ENCODE measurements at regions not wholly inside any gene's neighbourhood (a gene's known extent, or its start where the extent isn't known, plus 50 kb on each side); places are given as distances from the start of the nearest gene placed in this dataset.
"Not testable (repeated sequence)": the region's sequence is repeated elsewhere in the genome, so short reads cannot be mapped to it uniquely, and the experiment has no call there.

DNA sequence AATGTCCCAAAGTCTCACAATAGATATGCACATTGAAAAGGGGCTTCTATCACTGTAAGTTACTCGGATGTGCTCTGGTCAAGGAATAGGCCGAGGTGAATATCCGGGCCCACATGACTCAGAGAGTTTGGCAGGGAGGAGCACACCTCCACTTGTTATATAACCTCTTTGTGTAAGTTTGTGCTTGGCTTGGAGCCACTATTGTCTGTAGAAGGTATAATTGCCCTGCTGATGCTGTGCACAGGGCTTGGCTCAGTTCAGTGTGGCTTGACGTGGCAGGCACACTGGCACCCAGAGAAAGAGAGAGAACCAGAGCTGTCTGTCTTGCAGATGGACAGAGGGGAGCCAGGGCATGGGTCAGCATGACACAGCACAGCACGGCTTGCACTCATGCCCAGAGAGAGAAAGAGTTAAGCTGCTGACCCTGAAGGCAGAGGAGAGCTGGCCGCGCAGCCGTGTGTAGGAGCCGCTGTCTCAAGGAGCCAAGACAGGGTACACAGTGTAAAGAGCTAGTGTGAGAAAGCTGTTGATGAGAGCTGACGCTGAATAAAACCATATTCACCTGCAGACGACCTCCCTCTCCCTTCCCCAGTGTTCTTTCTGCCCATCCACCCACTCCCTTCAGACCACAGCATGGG, 482.5 kb downstream of the C6orf118 start:
- no peak for DNase-seq (ENCODE audit: low read depth)

- no peak for DNase-seq (ENCODE audit: low read depth)
Measured at GRCh38 chr6:164825386-164825785, 484.0 kb downstream of the C6orf118 start.

- no peak for DNase-seq (ENCODE audit: low read depth)
Measured at GRCh38 chr6:164817662-164818061, 491.7 kb downstream of the C6orf118 start.

DNA sequence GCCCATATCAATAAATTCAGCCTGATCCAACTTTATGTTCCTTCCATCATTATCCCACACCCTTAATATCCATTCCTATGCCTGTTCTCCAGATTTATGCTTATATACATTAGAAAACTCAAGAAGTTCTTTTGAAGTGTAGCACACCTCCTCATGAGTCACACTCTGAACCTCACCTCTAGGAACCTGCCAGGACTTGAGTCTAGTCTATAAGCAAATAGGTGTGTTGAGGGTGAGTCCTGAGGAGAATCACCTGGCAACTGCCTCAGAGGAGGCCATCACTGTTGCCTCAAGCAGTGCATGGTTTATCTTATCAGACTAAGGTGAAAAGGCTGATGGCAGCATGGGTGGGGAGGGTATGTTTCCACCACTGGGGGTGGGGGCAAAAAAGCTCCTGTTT, 496.7 kb downstream of the C6orf118 start:
- no peak for DNase-seq (ENCODE audit: low read depth)

DNA sequence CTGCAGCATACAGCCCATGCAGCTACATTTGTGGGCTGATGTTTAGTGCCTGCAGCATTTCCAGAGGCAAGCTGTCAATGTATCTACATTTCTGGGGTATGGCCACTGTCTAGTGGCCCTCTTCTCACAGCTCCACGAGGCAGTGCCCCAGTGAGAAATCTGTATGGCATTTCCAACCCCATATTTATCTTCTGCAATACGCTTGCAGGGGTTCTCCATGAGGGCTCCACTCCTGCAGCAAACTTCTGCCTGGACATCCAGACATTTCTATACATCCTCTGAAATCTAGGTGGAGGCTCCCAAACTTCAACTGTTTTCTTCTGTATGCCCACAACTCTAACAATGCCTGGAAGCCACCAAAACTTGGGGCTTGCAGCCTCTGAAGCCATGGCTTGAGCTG, 502.3 kb downstream of the C6orf118 start:
- no peak for DNase-seq (ENCODE audit: low read depth)

DNA sequence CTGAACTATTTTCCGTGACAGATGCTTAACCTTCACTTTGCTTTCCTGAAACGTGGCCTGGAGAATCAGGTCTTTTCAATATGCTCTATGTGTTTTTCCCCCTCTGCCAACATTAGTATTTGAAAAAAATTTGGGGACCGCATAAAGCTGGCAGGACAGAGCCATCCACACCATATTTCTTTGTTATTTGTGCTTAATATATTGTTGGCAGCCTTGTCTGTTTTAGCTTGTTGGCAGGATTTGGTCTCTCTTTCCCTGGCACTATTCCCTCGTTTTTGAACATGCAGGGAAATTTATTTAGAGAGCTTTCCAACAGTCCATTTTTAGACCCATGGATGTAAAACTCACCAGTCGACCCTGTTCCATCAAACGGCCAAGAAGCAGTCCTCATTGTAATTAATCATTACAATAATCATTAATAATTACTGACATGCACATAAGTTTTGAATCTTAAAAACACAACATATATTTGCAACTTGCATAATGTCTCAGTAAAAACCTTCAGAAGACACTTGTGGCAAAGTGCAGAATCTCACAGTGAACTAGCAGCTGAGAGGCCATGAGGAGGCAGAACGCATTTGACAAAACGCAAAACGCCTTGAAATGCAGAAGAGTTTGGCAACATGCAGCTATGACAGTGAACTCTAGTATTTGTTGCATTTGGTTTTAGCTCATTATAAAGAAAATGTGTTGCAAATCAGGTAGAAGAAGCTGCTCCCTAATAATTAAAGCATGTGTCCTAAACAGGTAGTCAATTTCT, 514.2 kb downstream of the C6orf118 start:
- no peak for DNase-seq (ENCODE audit: low read depth)

- DNase-seq (ENCODE audit: low read depth) = no peak
Measured at GRCh38 chr6:164792666-164793065, 516.7 kb downstream of the C6orf118 start.

DNA sequence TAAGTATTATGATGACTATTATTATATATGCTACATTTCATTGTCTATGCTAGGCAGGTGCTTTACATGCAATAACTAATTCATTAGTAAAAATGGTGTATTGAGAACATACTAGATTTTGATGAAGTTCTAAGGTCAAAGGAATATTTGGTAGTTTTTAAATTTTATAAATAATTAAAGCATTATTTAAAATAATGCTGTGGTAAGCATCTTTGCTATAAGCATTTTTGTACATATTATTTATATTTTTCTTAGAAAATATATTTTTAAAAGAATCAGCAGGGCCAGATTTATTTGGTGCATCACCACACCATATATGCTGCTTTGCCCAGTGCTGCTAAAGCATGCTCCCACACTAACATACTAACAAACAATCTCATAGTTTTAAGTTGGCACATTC, 517.9 kb downstream of the C6orf118 start:
- no peak for DNase-seq (ENCODE audit: low read depth)

DNA sequence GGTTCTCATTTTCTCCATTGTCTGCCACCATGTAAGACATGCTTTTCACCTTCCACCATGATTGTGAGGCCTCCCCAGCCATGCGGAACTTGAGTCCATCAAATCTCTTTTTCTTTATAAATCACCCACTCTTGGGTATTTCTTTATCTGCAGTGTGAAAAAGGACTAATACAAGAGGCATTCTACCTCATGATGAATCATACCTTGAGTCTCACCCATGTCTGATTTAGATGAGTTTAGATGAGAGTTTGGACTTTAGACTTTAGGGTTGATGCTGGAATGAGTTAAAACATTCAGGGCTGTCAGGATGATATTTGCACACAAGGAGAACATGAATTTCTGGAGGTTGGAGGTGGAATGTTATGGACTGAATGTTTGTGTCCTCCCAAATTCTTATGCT, 545.6 kb downstream of the C6orf118 start:
- no peak for DNase-seq (ENCODE audit: low read depth)

DNA sequence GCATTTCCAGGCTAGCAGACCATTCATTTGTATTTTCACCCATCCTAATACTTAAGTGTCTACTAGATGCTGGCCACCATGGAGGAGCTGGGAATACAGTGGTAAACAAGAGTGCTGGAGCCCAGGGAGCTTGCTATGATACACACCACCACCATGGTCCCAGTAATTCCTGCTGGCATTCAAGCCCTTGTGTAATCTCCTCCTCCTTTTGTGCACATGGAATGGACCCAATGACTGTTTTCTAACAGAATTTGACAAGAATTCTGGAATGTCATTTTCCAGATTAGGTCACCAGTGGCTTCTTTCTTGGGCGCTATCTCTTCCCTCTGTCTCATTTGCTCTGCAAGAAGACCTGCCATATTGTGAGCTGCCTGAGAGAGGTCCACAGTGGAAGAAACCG, 552.0 kb downstream of the C6orf118 start:
- no peak for DNase-seq (ENCODE audit: low read depth)

DNA sequence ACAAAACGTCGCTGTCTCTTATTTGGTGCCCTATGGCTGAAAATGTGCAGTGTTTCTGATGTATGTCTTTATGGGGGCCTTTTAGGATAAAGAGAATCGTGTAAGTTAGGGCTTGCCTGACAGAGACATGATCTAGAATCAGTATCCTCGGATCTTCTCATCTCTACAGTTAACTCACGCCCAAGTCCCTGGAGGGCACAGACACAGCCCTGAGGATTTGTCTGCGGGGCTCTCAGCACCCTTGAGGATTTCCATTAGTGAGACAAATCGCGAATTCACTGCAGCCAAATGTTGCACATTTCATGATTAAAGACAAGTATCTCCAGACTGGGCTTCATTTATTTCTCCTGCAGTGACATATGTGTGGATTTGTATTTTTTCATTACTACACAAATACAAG, 552.7 kb downstream of the C6orf118 start:
- no peak for DNase-seq (ENCODE audit: low read depth)

GRCh38 chr6:164756142-164756541, 553.3 kb downstream of the C6orf118 start:
- no peak for DNase-seq (ENCODE audit: low read depth)

DNA sequence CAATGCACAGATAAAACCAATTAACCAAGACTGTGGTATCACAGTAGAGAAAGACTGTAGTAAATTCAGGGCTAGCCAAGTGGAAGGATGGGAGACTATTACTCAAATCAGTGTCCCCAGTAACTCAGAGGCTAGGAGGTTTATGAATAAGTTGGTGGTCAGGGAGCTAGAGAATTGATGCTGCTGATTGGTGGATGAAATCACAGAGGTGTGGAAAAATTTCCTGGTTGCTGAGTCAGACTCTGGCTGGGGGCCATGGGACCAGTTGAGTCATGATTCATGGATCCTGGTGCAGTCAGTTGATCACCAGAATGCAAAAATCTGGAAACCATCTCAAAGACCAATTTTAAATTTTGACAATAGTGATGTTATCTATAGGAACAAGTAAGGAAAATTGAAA, 555.9 kb downstream of the C6orf118 start:
- DNase-seq (ENCODE audit: low read depth) = peak; percentile 43

GRCh38 chr6:164751395-164751794, 558.0 kb downstream of the C6orf118 start:
- no peak for DNase-seq (ENCODE audit: low read depth)

GRCh38 chr6:164750128-164750527, 559.3 kb downstream of the C6orf118 start:
- no peak for DNase-seq (ENCODE audit: low read depth)

DNA sequence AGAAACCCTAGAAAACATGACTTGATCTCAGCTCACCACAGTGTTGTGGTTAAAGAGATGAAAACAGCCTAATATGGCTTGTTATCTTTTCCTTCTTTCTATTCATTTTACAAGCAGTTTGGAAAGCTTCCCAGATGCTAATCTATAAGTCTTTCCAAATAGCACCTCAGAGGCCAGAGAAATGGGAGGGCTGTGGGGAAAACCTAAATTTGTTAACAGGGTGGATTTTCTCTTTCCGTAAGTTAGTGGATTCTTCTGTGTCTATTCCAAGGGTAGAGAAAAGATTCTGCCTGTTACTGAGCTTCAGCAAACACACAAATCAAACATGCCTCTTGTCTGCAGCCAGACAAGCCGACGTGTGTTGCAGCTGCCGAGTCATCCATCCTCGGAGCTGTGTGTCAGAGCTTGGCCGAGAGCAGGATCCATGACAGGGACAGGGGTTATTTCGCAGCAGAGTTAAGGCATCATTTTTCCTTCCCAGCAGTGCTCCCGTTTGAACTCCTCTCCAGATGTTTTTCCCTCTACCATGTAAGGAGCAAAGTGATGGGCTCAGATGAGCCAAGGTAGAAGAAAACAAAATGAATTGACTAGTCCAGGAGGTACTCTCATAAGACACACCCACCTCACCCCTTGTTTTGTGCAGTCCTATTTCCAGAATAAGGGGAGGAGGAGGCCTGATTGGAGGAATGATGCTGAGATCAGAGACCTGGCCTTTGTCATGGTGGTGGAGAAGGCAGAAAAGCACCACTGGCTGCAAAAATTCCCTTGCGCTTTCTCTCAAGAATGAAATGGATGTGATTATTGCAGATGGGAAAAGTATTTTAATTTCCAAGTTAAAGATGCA, 560.0 kb downstream of the C6orf118 start:
- peak; percentile 25 for DNase-seq (ENCODE audit: low read depth)

GRCh38 chr6:164744301-164744700, 565.1 kb downstream of the C6orf118 start:
- DNase-seq (ENCODE audit: low read depth) = no peak

- DNase-seq (ENCODE audit: low read depth) = no peak
Measured at GRCh38 chr6:164741938-164742451, 567.4 kb downstream of the C6orf118 start.

- DNase-seq (ENCODE audit: low read depth) = not testable (repeated sequence)
Measured at GRCh38 chr6:164736090-164736489, 573.3 kb downstream of the C6orf118 start.

GRCh38 chr6:164731539-164731938, 577.9 kb downstream of the C6orf118 start:
- DNase-seq (ENCODE audit: low read depth) = no peak

DNA sequence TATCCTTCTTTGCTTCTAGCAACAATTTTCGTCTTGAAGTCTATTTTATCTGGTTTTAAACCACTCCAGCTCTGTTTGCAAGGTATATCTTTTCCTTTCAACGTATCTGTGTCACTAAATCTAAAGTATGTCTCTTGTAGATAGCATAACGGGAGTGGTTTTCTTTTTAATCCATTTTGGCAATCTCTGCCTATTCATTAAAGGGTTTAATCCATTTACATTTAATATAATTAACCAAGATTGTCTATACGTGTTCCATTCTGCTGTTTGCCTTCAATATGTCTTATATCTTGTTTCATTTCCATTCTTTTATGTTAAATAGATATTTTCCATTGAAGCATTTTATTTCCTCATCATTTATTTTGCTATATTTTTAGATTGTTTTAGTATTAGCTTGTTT, 587.9 kb downstream of the C6orf118 start:
- no peak for DNase-seq (ENCODE audit: low read depth)

- no peak for DNase-seq (ENCODE audit: low read depth)
Measured at GRCh38 chr6:164700497-164700896, 608.9 kb downstream of the C6orf118 start.

DNA sequence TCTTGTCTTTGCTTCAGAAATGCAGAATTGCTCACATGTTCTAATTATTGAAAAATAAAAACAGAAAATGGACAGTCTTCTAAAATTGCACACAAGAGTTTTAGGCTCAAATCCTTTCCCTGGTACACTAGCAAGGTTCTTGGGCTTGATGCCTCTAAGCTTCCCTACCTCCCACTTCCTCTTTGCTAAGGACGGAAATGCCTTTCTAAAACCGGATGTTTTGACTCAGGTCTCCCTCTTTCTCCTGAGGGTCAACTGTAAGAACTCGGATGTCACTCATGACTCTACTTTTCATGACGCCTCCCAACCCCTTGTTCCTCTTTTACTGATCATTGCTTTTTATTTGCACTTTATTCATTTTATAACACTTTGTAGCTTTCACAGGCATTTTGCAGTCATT, 613.5 kb downstream of the C6orf118 start:
- DNase-seq (ENCODE audit: low read depth) = no peak

Data from HS-5 (cell line).